GM21737 (cell line): ENCODE measurements at regions not wholly inside any gene's neighbourhood (a gene's known extent, or its start where the extent isn't known, plus 50 kb on each side); places are given as distances from the start of the nearest gene placed in this dataset.
A peak's percentile ranks its signal among the peaks of the same experiment; 100 is the strongest.

ENCODE experiments used
- ATAC-seq: cut with Tn5 transposase; IDR thresholded peaks from one replicate; pipeline ENCODE4 v1.9.1; 2021; ENCODE audit warnings: mild to moderate bottlenecking, moderate library complexity; ENCODE audit not compliant: unreplicated experiment

DNA sequence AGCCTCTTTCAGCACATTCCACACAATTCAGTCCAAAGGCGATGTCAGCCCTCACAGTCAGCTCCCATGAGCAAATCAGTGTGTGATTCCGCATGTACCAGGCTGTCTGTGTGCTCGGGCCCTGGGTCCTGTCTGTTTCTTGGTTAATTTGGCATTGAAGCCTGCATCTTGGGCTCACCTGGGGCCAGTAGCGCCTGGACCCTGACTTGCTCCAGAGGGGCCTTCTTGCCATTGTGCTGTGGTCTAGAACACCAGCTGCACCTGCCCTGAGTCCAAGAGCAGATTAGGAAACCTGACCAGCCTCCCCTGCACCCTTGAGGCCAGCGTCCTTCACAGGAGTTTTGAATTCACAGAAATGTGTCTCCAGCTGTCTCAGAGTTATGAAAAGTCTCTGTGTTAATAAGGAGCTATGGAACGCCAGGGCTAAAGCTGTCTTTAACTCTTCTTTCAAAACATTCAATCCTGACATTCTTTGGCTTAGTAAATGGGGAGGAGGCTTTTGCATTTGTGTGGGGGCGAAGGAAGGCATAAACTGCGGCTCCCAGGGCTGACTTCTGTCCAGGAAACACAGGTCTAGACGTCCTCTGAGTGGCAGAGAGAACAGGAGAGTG is 102.2 kb downstream of the ARF6 start:
- ATAC-seq = no peak

DNA sequence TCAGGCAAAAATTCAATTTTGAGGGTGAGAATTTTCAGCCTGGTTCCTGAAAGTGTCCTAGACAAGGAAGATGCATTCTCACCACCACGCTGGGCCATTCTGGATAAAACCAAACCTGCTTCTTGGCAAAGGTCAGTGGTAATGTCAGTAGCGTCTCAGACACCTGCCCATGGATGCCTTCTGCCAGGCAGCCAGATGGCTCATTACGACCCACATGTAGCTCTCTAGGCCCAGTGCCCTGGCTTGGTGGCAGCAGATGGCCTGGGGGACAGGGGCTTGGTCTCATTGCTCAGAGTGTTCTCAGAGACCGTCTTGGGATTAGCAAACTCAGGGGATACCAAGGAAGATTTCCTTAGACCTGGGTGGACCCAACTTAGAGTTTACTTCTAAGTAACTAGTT is 105.1 kb downstream of the ARF6 start:
- no peak for ATAC-seq

DNA sequence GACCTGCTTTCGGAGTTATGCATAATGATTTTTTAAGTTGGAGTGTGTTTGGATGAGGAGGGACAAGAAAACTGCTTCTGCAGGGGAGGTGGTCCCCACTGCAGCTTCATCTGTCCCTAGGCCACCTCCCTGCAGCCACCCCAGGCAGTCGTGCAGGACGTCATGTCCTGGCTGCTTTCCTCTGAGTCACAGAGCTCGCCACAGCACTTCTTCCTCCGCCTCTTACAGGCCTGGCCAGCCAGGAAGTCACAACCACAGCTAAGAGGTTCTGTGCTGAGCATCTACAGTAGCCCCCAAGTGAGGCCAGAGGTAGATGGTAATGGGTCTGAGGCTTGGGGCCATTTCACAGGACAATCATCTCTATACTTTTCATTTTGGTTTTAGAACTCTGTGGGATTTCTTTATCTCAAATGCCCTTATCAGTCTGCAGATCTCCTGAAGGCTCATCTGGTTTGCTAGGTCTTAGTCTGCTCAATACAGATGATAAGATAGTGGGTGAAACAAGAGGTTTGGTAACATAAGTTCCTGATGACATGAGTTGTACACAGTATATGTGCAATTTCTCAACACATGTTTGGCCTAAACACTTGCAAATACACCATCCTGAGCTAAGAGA is 106.4 kb downstream of the ARF6 start:
- peak; percentile 49 for ATAC-seq

DNA sequence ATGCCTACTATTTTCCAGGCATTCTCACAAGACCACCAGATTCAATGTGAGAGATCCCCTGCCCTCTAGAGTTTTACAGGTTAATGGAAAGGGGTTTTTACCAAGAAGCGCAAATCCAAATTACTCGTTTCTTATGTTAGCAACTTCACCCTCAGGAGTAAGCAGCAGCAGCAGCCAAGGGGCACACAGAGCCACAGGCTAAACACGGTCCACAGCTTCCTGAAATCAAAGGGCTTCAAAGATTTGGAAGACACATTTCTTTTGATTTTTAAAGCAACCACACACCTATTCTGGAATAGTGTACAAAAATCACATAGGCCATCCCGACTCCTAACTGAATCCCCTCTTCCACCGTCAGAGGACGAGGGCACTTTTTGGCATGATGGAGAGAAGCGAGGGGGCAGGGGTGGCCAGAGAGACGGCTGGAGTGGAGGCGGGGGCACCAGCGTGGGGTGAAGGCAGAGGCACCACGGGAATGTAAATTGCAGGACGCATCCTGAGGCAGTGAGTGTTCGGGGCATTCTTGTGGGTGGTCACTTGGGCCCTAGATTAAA is 107.0 kb downstream of the ARF6 start:
- ATAC-seq = no peak

DNA sequence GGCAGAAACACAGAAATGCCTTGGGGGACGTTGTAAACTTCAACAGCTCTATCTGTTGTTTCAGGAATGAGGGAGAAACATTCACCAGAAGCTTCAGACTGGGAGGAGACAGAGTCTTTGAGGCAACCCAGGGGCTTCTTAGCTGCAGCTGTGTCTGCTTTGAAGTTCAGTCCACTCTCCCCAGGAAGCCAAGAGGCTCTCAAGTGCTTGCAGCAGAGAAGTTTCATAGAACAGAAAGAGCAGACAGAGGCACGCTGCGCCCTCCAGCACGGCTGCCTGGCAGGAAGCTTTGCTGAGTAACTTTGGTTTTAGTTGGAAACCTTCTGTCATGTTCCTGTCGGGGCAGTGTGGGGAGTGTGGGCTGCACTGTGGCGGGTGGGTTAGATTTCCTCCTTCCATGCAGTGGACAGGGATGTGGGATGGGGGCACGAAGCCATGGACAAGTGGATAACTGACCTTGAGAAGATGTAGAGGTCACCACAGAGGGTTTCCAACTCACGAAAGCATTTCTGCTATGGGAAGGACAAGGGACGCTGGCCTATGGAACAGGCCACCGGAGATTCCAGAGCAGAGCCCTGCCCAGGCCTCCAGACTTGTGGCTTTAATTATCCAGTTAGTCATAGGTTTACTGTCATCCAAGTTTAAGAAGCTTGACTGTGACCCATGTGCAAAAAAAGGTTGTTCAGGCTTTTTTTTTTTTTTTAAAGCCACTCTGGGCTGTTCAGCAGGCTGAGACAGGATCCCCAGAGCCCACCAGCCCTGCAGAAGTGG is 107.7 kb downstream of the ARF6 start:
- ATAC-seq = no peak

DNA sequence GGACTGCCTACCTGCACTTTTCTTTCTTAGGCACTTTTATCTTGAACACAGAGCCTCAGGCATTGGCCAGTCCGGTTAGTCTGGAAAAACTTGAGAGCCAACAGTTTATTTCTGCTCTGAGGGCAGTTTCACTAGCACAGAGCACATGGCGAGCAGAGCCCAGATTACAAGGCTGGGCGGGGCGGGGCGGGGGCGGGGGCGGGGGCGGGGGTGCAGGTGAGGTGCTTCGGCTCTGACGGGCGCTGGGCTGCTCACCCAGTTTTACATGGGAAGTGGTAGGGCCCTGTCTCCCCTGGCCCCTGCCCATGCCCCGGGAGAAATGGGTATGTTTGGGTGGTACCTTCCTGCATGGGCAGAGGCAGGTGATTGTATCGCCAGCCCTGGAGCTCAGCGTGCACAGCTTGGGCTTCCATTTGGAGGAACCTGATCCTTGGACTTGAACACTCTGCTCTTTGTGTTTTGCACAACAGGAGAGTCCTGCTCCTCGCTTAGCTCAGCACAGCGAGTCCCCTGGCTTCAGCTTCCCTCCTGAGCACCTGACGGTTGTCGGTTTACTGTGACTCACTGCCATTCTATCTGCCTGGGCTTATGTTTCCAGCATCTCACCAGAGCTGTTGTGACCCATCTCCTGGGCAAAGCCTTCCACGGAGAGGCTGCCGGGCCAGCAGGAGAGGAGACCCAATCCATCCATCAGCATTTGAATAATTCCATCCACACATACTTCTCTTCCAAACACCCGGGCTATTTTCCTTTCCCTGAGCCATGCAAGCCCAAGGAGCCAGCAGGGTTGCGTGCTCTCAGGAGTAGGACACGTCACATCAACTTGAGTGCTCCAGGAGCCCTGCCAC is 108.5 kb downstream of the ARF6 start:
- ATAC-seq = peak; percentile 27

DNA sequence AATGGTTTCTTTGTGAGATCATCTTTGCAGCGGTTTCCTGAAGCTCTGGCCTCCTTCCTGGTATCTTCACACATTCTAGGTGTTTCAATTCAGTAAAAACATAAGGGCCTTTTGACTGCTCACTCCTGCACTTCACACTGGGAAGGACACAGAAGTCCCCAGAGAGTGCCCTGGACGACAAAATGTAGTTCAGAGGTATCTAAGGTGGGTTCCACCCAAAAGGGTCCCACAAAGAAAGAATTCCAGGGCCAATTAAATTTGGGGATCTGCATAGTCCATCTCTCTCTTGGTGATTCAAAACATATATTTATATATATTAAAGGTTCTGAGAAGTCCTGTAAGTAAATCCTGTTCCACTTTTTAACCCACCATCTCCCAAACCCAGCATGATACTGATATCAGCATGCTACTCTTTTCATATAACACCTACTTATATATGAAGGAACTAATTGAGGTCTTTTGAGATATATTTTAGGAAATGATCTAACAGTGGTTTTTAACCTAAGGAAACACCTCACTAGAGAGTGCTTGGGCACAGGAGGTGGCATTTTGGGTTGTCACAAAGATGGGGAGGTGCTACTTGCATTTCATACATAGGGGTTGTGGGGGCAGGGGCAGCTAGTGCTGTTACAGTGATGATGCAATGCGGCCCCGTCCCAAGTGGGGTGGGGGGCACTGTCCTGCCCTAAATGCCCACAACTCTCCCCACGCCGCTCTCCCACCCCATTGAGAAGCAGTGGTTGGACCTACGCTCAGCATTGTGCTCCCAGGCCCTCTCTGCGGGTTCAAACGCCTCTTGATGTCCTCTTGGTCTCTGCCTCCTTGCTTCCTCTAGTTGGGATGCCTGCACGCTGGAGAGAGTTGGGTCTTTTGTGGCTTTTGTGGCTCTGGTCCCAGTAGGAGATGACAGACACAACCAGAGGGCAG is 109.4 kb downstream of the ARF6 start:
- ATAC-seq = no peak

DNA sequence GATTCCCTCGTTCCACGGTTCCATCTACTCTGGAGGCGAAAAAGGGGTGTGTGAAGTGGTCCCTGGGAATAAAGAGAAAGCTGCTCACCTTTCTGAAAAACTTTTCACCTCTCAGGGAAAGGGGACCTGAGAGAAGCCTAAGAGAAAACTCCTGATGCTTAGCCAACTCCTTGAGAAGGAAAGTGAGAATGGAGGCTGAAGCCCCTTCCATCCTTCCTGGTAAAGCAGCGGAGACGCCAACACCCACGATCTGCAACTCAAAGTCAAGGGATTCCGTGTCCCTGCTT is 110.0 kb downstream of the ARF6 start:
- no peak for ATAC-seq

DNA sequence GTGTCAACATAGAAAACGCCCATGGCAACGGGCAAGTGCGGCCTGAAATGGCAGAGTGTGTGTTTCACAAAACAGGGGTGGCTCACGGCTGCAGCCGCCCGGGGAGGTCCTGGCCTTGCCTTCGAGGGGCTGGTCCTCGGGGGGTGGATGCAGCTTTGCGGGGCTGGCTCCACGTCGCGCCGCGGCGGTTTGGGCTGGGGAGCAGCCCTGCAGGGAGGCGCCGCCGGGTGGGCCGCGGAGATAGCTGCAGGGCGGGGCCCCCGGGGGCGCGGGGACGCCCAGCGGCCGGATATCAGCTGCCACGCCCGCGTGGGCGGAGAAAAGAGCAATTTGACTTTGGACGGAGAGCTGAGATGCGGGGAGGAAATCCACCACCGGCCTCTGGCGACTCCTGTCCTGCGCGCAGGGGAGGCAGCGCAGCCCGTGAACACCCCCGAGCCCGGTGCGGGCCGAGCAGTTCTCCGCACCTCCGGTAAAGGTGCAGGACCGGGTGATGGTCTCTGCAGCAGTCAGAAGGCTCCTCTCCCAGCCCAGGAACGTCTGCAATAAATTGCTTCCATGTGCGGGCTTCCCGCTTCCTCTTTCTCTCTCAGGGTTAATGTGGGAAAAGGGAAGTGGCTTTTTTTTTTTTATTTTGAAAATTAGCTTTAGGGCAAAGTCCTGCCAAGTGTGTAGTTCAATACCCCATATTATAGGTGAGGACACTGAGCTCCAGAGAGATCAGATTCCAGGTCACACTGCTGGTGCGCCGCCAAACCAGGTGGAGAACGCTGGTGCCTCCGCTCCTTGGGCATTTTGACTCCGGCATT is 110.5 kb downstream of the ARF6 start:
- peak; percentile 45 for ATAC-seq

DNA sequence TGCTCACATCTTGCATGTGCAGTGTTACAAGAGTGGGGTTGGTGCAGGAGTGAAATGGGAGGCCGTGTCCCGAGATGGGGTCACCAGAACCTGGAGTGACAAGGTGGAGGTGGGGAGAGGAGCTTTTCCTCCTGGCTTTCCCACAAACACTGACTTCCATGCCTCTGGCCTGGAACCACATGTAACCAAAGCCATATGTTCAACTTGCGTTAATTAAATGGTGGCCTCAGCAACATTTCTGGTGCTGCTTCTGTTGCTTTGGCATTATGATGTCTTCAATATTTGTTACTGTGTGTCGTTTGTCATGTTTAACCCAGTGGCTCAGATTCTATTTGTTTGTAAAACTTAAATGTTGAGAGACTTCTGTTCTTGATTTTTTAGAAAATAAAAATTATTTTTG is 110.2 kb downstream of the VCPKMT start:
- no peak for ATAC-seq

DNA sequence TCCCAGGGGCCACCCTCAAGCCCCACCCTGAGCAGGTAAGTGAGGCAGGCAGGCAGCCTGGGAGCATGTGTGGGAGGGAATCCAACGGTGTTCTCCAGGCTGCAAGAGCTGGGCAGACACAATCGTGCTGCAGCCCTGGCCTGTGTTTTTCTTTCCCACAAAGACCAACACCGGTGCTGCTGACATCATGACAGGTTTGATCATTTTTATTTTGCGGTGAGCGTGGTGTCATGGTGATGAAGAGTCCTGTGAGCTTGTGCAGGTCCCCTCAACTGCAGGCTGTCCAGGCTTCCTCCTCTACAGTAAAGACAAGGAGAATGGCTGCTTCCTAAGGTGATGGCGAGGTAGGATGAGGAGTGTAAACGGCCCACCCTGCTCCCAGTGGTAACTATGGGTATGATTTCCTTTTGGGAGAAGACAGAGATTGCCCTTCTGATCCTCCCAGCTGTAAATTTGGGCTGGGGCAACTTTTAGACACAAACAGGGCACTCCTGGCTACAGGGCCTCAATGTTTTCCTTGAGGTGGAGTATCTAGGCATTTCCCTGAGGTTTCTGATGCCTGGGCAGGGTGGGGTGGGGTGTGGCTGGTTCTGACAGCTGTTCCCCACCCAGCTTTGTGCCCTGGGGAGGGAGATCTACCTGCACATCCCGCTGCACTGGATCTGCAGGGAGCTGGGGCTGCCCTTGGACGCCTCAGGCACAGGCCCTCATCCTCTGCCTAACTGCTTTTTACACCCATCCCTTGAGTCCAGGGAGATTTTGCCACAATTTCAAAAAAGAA is 109.1 kb downstream of the VCPKMT start:
- ATAC-seq = no peak

DNA sequence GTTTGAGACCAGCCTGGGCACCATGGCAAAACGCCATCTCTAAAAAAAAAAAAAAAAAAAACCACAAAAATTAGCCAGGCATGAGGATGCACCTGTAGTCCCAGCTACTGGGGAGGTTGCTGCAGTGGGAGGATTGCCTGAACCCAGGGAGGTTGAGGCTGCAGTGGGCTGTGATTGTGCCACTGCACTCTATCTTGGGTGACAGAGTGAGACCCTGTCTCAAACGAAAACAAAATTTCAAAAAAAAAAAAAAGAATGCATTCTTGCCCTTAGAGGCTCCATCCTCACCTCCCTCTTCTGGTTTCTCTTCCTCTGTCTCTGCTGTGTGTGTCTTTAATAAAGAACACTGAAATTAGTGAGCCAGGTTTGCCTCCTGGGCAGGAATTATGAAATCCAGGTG is 107.8 kb downstream of the VCPKMT start:
- ATAC-seq = no peak

DNA sequence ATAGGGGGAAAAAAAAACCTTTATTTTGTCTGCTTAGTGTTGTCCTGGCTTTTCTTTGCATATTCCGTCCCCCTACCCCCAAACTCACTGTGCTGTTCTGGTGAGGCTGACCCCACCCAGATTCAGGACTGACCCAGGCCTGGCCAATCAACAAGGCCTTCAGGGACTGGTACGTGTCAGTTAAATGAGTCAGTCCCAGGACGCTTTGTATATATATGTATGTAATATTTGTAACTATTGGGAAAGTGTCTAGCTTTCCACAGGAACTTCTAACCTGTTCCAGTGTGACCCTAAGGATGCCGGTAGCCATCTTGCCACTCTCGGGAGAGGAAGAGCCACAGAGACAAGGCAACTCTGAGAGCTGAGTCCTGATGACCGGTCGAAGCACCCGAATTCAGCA is 107.4 kb downstream of the VCPKMT start:
- ATAC-seq = no peak

DNA sequence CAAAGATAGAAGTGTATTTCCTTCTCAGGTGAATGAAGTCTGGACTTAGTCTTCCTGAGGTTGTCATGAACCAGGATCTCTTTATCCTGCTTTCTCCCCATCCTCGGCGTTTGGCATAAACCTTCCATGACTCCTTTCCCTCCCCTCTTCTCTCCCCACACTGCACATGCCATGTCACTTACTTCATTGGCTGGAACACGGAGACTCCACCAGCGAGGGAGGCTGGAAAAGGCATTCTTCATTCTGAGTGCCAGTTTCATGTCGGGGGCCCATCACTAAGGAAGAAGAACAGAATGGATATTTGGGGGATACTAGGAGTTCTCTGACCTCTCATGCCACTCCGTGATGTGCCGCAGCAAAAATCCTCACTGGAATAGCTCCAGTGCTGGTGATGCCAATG is 105.6 kb downstream of the VCPKMT start:
- ATAC-seq = no peak

DNA sequence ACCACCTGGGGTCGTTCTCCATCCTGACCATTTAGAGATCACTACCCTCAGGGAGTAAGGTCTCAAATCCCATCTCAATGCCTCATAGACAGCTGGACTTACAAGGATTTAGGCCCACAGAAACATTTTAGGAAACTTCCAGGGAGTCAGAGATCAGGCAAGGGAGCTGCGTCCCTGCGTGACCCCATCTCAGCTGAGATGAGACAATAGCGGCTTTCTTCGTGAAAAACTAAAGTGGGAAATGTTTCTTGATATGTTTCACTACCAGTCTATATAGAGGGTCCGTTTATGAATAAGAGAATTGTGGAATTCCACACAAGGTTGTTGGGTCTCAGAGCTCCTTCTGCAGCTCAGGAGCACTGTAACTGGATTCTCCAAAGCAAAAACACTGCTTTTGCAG is 105.1 kb downstream of the VCPKMT start:
- no peak for ATAC-seq

DNA sequence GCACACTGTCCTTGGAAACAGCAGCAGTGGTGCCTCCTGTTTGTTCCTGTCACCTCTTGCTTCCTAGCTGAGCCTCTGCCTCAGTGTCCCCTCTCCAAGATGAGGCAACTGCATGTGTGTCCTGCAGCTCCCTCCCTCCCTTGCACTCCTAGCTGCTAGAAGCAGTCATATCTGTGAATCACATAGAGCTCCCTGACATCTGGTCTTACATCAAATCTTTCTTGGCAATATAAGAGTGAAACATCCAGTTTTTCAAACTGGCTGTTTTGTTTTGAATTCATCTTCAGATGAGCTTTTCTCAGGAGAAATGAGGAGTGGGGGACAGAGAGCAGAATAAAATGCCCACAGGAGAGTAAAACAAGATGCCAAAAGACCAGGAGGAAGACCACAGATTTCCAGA is 103.7 kb downstream of the VCPKMT start:
- ATAC-seq = no peak

DNA sequence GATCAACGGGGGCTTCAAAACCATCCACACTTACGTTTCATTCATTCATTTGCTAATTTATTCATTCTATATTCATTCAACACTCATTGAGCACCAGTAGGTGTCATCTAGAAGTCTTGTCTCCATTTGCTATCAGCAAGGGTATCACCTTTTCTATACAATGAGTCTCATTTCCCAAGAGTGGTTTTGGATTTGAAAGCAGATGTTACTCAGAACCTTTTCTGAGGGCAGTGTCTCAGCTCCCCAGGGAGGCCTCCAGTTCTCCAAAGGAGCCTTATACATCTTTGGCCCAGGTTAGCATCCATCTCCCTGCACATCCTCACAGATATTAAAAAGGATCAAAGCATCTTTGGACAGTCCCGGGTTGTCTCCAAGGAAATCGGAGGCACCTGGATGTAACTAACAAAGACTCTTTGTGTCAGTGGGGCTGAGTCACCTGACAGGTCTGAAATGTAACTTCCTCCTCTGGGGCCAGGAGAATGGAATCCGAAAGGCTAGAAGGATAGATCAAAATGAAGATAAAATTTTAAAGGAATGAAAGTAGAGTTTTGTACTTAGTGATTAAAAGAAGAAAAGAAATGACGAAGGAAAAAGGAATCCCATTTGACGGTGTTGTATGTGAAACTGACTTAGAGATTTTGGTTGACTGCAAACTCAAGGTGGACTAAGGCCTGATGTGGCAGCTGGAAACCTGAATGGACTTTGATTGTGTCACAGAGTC is 103.0 kb downstream of the VCPKMT start:
- ATAC-seq = no peak

DNA sequence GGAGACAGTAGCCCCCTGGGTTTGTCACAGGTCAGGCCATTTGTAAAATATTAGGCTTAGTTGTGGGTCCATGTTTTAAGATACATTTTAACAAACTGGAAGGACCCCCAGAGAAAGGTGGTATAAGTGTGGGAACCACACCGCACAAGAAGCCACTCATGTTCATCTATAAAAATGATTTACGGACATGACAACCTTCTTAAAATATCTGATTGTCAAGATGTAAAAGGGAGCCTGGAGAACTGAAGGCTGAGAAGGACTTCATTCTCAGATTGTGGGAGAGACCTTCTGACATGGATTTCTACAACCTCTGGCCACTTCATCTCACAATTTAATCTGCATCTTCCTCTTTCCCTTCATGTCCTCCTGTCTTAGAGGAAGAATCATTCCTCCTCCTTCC is 102.4 kb downstream of the VCPKMT start:
- ATAC-seq = no peak
